ENCODE measurements at regions not wholly inside any gene's neighbourhood (a gene's known extent, or its start where the extent isn't known, plus 50 kb on each side); places are given as distances from the start of the nearest gene placed in this dataset.

GRCh38 chr18:45191795-45192194 is 423.5 kb upstream of the SLC14A2 start:
- H3K4me3 Mint-ChIP-seq = no peak overlapping the region
- no peaks in the 10 kb centered on the region for H3K27me3 Mint-ChIP-seq
- H3K27ac Mint-ChIP-seq = no peak overlapping the region
- no peaks in the 10 kb centered on the region for H3K9me3 Mint-ChIP-seq
- no peaks in the 10 kb centered on the region for H3K4me1 Mint-ChIP-seq
- no peaks in the 10 kb centered on the region for H3K36me3 Mint-ChIP-seq

- Mint-ChIP-seq H3K36me3 (no peaks in the 10 kb centered on the region), H3K27me3 (no peaks in the 10 kb centered on the region), H3K27ac (no peak overlapping the region), H3K9me3 (peaks cover 0 to 2% (median 0%) of the 10 kb centered on the region in 3 donors), H3K4me1 (peaks cover 5 to 14% (median 8%) of the 10 kb centered on the region in 3 donors), H3K4me3 (peak overlapping the region in 2 of 4 donors; percentile 57 to 59)
These were observed 417.7 kb upstream of the SLC14A2 start for GRCh38 chr18:45197526-45197970.

GRCh38 chr18:45198526-45198925 is 416.8 kb upstream of the SLC14A2 start:
- H3K9me3 Mint-ChIP-seq = peaks cover 0 to 2% (median 0%) of the 10 kb centered on the region in 3 donors
- peaks cover 5 to 14% (median 8%) of the 10 kb centered on the region in 3 donors for H3K4me1 Mint-ChIP-seq
- H3K4me3 Mint-ChIP-seq = no peak overlapping the region
- no peak overlapping the region for H3K27ac Mint-ChIP-seq
- H3K36me3 Mint-ChIP-seq = no peaks in the 10 kb centered on the region
- no peaks in the 10 kb centered on the region for H3K27me3 Mint-ChIP-seq

GRCh38 chr18:45201029-45201428 is 414.2 kb upstream of the SLC14A2 start:
- no peaks in the 10 kb centered on the region for H3K27me3 Mint-ChIP-seq
- H3K36me3 Mint-ChIP-seq = peaks cover 4% of the 10 kb centered on the region
- H3K4me3 Mint-ChIP-seq = no peak overlapping the region
- H3K9me3 Mint-ChIP-seq = peaks cover 0 to 2% (median 0%) of the 10 kb centered on the region in 3 donors
- H3K4me1 Mint-ChIP-seq = peaks cover 5 to 14% (median 8%) of the 10 kb centered on the region in 3 donors
- no peak overlapping the region for H3K27ac Mint-ChIP-seq

- H3K27ac Mint-ChIP-seq = no peak overlapping the region
- H3K36me3 Mint-ChIP-seq = peaks cover 5% of the 10 kb centered on the region
- H3K4me1 Mint-ChIP-seq = peaks cover 5 to 14% (median 8%) of the 10 kb centered on the region in 3 donors
- peaks cover 0 to 2% (median 0%) of the 10 kb centered on the region in 3 donors for H3K9me3 Mint-ChIP-seq
- H3K4me3 Mint-ChIP-seq = no peak overlapping the region
- H3K27me3 Mint-ChIP-seq = no peaks in the 10 kb centered on the region
These were observed 413.8 kb upstream of the SLC14A2 start for GRCh38 chr18:45201489-45201888.

GRCh38 chr18:45202061-45202460 is 413.2 kb upstream of the SLC14A2 start:
- H3K36me3 Mint-ChIP-seq = peaks cover 5% of the 10 kb centered on the region
- peaks cover 0 to 2% (median 0%) of the 10 kb centered on the region in 3 donors for H3K9me3 Mint-ChIP-seq
- peaks cover 5 to 13% (median 8%) of the 10 kb centered on the region in 3 donors for H3K4me1 Mint-ChIP-seq
- no peak overlapping the region for H3K4me3 Mint-ChIP-seq
- H3K27me3 Mint-ChIP-seq = no peaks in the 10 kb centered on the region
- H3K27ac Mint-ChIP-seq = no peak overlapping the region

- Mint-ChIP-seq H3K9me3 (peaks cover 0 to 2% (median 0%) of the 10 kb centered on the region in 3 donors), H3K36me3 (peaks cover 5% of the 10 kb centered on the region), H3K4me1 (peaks cover 0 to under 1% (median 0%) of the 10 kb centered on the region in 3 donors), H3K27ac (no peak overlapping the region), H3K4me3 (no peak overlapping the region), H3K27me3 (no peaks in the 10 kb centered on the region)
These were observed 411.6 kb upstream of the SLC14A2 start for GRCh38 chr18:45203677-45204076.

GRCh38 chr18:45207328-45207727 is 407.9 kb upstream of the SLC14A2 start:
- Mint-ChIP-seq H3K4me1 (peaks cover 0 to 3% (median 0%) of the 10 kb centered on the region in 3 donors), H3K27me3 (no peaks in the 10 kb centered on the region), H3K9me3 (no peaks in the 10 kb centered on the region), H3K27ac (no peak overlapping the region), H3K4me3 (no peak overlapping the region), H3K36me3 (peaks cover 5% of the 10 kb centered on the region)

GRCh38 chr18:45208164-45208563 is 407.1 kb upstream of the SLC14A2 start:
- peaks cover 5% of the 10 kb centered on the region for H3K36me3 Mint-ChIP-seq
- H3K27me3 Mint-ChIP-seq = no peaks in the 10 kb centered on the region
- H3K4me3 Mint-ChIP-seq = no peak overlapping the region
- H3K27ac Mint-ChIP-seq = no peak overlapping the region
- no peaks in the 10 kb centered on the region for H3K9me3 Mint-ChIP-seq
- peaks cover 0 to 8% (median 6%) of the 10 kb centered on the region in 3 donors for H3K4me1 Mint-ChIP-seq

GRCh38 chr18:45212181-45213039 is 402.9 kb upstream of the SLC14A2 start:
- H3K36me3 Mint-ChIP-seq = no peaks in the 10 kb centered on the region
- H3K4me3 Mint-ChIP-seq = no peak overlapping the region
- H3K4me1 Mint-ChIP-seq = peaks cover 0 to 8% (median 6%) of the 10 kb centered on the region in 3 donors
- no peak overlapping the region for H3K27ac Mint-ChIP-seq
- H3K27me3 Mint-ChIP-seq = no peaks in the 10 kb centered on the region
- no peaks in the 10 kb centered on the region for H3K9me3 Mint-ChIP-seq

GRCh38 chr18:45213040-45213333 is 402.3 kb upstream of the SLC14A2 start:
- no peaks in the 10 kb centered on the region for H3K36me3 Mint-ChIP-seq
- H3K4me3 Mint-ChIP-seq = no peak overlapping the region
- H3K4me1 Mint-ChIP-seq = peaks cover 0 to 8% (median 6%) of the 10 kb centered on the region in 3 donors
- no peak overlapping the region for H3K27ac Mint-ChIP-seq
- no peaks in the 10 kb centered on the region for H3K27me3 Mint-ChIP-seq
- no peaks in the 10 kb centered on the region for H3K9me3 Mint-ChIP-seq

GRCh38 chr18:45218436-45218835 is 396.8 kb upstream of the SLC14A2 start:
- Mint-ChIP-seq H3K36me3 (no peaks in the 10 kb centered on the region), H3K27me3 (peaks cover 8% of the 10 kb centered on the region), H3K9me3 (peaks cover 0 to 3% (median 0%) of the 10 kb centered on the region in 3 donors), H3K4me1 (no peaks in the 10 kb centered on the region), H3K27ac (no peak overlapping the region), H3K4me3 (no peak overlapping the region)

- H3K4me3 Mint-ChIP-seq = no peak overlapping the region
- H3K4me1 Mint-ChIP-seq = no peaks in the 10 kb centered on the region
- no peak overlapping the region for H3K27ac Mint-ChIP-seq
- H3K9me3 Mint-ChIP-seq = peaks cover 0 to 3% (median 0%) of the 10 kb centered on the region in 3 donors
- H3K27me3 Mint-ChIP-seq = peaks cover 8% of the 10 kb centered on the region
- no peaks in the 10 kb centered on the region for H3K36me3 Mint-ChIP-seq
These were observed 393.9 kb upstream of the SLC14A2 start for GRCh38 chr18:45221363-45221762.

- peaks cover 0 to 3% (median 0%) of the 10 kb centered on the region in 3 donors for H3K9me3 Mint-ChIP-seq
- no peak overlapping the region for H3K27ac Mint-ChIP-seq
- no peaks in the 10 kb centered on the region for H3K36me3 Mint-ChIP-seq
These were observed 393.1 kb upstream of the SLC14A2 start for GRCh38 chr18:45222180-45222579.

GRCh38 chr18:45227001-45227742 is 388.1 kb upstream of the SLC14A2 start:
- peaks cover 0 to 2% (median 2%) of the 10 kb centered on the region in 3 donors for H3K9me3 Mint-ChIP-seq
- H3K36me3 Mint-ChIP-seq = no peaks in the 10 kb centered on the region
- H3K27ac Mint-ChIP-seq = no peak overlapping the region
- H3K4me3 Mint-ChIP-seq = no peak overlapping the region
- H3K27me3 Mint-ChIP-seq = peaks cover 8% of the 10 kb centered on the region
- no peaks in the 10 kb centered on the region for H3K4me1 Mint-ChIP-seq

More at GRCh38 chr18:45222180-45222579, 393.1 kb upstream of the SLC14A2 start:
- Mint-ChIP-seq H3K4me1 (no peaks in the 10 kb centered on the region), H3K27me3 (peaks cover 8% of the 10 kb centered on the region), H3K4me3 (no peak overlapping the region)
